ENCODE measurements at regions not wholly inside any gene's neighbourhood (a gene's known extent, or its start where the extent isn't known, plus 50 kb on each side); places are given as distances from the start of the nearest gene placed in this dataset.

DNA sequence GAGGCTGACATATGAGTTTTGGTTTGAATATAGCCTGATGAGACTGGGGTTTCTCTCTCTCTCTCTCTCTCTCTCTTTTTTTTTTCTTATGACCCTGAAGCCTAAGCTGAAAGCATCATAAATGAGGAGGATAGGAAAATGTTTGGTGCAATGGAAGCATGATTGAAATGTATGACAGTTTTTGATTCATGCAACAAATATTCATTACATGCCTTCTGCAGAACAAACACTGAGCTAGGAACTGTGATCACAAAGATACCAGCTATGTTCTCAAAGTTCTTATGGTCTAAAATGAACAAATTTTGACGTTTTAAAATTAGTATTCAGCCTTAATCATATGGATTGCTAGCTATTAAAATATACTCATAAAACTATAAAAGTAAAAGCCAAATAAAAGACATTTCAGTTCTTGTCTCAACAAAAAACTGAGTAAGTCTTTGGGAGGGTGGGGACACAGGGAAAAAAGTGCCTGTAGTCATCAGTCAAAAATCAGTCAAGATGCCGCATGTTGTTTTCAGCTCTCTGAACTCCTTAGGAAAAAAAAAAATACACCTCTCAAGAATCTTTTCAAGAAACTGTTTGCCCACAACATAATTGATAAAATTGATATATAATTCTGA, 57.2 kb downstream of the NKX6-1 start:
- Mint-ChIP-seq H3K27me3 (ENCODE audit: insufficient read depth, unreplicated experiment) (peaks cover 94% of the 10 kb centered on the region), H3K4me1 (ENCODE audit: insufficient read depth, unreplicated experiment) (no peaks in the 10 kb centered on the region), H3K36me3 (ENCODE audit: insufficient read depth, unreplicated experiment) (no peaks in the 10 kb centered on the region), H3K4me3 (ENCODE audit: unreplicated experiment) (no peak overlapping the region), H3K27ac (ENCODE audit: low read depth, unreplicated experiment) (no peak overlapping the region), H3K9me3 (ENCODE audit: unreplicated experiment) (no peaks in the 10 kb centered on the region)
- POLR2A ChIA-PET = interaction anchor here (0.7 kb wide), 1 partner anchor 8 kb away, joined by 3 read pairs; no protein-coding TSS in a partner anchor
- intact Hi-C loops (cut with micrococcal nuclease) = no loop called here
- CTCF ChIA-PET = interaction anchor here (1.5 to 2.8 kb wide), 2 partner anchors 10 to 671 kb away, joined by 5 to 20 read pairs; no protein-coding TSS in a partner anchor
- TF ChIP-seq, protein P1, sequence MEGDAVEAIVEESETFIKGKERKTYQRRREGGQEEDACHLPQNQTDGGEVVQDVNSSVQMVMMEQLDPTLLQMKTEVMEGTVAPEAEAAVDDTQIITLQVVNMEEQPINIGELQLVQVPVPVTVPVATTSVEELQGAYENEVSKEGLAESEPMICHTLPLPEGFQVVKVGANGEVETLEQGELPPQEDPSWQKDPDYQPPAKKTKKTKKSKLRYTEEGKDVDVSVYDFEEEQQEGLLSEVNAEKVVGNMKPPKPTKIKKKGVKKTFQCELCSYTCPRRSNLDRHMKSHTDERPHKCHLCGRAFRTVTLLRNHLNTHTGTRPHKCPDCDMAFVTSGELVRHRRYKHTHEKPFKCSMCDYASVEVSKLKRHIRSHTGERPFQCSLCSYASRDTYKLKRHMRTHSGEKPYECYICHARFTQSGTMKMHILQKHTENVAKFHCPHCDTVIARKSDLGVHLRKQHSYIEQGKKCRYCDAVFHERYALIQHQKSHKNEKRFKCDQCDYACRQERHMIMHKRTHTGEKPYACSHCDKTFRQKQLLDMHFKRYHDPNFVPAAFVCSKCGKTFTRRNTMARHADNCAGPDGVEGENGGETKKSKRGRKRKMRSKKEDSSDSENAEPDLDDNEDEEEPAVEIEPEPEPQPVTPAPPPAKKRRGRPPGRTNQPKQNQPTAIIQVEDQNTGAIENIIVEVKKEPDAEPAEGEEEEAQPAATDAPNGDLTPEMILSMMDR (IDR thresholded peaks at IDR 0.05; ENCODE audit: unreplicated experiment) = no peak
- BruUV-seq (replicated peaks) = no TSS peak
- no peak for DNase-seq (ENCODE audit: unreplicated experiment)

DNA sequence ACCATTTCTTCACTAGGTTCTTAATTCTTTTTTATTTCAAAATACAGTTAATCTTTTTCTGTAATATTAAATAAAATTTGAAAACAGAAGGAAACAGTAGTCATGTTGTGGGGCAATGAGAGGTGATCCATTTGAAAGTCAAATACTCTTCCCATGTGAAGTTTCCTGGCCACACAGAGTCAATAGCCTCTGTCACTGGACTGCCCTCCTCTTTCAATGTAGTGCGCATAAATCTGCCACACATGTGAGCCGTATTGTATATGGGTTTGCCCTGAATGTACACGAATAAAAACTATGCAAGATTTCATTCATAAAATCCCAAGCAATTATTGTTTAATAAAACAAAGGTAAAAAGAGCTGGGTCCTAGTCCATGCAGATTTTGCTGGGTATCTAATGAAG, 59.1 kb downstream of the NKX6-1 start:
- H3K36me3 Mint-ChIP-seq (ENCODE audit: insufficient read depth, unreplicated experiment) = no peaks in the 10 kb centered on the region
- ChIA-PET POLR2A (no interaction called here), CTCF (interaction anchor here (2.8 kb wide), 1 partner anchor 11 kb away, joined by 20 read pairs; no protein-coding TSS in a partner anchor)
- intact Hi-C loops (cut with micrococcal nuclease) = no loop called here
- no peak overlapping the region for H3K4me3 Mint-ChIP-seq (ENCODE audit: unreplicated experiment)
- no TSS peak for BruUV-seq (replicated peaks)
- no peak overlapping the region for H3K27ac Mint-ChIP-seq (ENCODE audit: low read depth, unreplicated experiment)
- no peak for DNase-seq (ENCODE audit: unreplicated experiment)
- peaks cover 94% of the 10 kb centered on the region for H3K27me3 Mint-ChIP-seq (ENCODE audit: insufficient read depth, unreplicated experiment)
- TF ChIP-seq, protein P1 (IDR thresholded peaks at IDR 0.05; ENCODE audit: unreplicated experiment) = no peak
- H3K4me1 Mint-ChIP-seq (ENCODE audit: insufficient read depth, unreplicated experiment) = no peaks in the 10 kb centered on the region
- no peaks in the 10 kb centered on the region for H3K9me3 Mint-ChIP-seq (ENCODE audit: unreplicated experiment)

DNA sequence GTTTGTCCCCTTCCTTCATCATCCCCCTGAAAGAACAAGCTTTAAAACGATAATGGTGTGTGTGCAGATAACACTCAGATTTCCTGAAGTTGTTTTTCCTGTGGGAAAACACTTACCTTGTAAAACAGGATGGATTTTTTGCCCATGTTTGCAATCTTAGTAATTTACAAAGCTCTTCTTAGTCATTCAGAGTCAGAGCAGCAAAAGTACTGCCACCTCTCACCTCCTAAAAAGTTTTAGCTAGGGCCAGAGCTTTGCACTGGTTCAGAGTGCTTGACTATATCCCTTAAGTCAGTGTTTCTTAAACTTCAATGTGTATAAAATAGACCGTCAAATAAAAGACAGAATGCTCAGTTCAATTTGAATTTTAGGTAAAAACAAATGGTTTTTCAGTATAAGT, 62.3 kb downstream of the NKX6-1 start:
- no peak for DNase-seq (ENCODE audit: unreplicated experiment)
- Mint-ChIP-seq H3K27me3 (ENCODE audit: insufficient read depth, unreplicated experiment) (peaks cover 85% of the 10 kb centered on the region), H3K27ac (ENCODE audit: low read depth, unreplicated experiment) (no peak overlapping the region), H3K4me3 (ENCODE audit: unreplicated experiment) (no peak overlapping the region), H3K9me3 (ENCODE audit: unreplicated experiment) (no peaks in the 10 kb centered on the region), H3K4me1 (ENCODE audit: insufficient read depth, unreplicated experiment) (peaks cover 6% of the 10 kb centered on the region), H3K36me3 (ENCODE audit: insufficient read depth, unreplicated experiment) (no peaks in the 10 kb centered on the region)
- ChIA-PET CTCF (interaction anchor here (1.2 to 1.7 kb wide), 2 partner anchors 14 to 656 kb away, joined by 3 to 4 read pairs; no protein-coding TSS in a partner anchor), POLR2A (interaction anchor here (1.4 kb wide), 1 partner anchor 25 kb away, joined by 4 read pairs; no protein-coding TSS in a partner anchor)
- TF ChIP-seq, protein P1 (IDR thresholded peaks at IDR 0.05; ENCODE audit: unreplicated experiment) = no peak
- BruUV-seq (replicated peaks) = no TSS peak
- intact Hi-C loops (cut with micrococcal nuclease) = no loop called here

DNA sequence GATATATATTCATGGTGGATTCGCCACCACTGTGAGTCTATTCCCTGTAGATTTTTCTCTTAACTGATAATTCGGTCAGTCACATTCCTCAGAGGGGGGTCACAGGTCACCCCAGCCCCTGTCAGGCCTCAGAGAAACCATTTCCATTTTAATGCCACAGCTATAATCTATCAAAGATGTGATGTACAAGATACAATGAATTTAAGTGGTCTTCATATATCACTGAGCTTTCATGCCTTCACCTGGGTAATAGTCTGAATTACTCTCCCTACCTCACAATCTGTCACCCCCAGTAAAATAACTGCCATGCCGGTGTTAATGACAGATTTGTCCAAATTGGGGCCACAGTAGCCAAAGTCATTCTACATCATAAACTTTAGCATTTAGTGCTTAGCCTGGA, 64.7 kb downstream of the NKX6-1 start:
- no peak overlapping the region for H3K27ac Mint-ChIP-seq (ENCODE audit: low read depth, unreplicated experiment)
- TF ChIP-seq, protein P1 (IDR thresholded peaks at IDR 0.05; ENCODE audit: unreplicated experiment) = no peak
- CTCF ChIA-PET = interaction anchor here (1.0 to 1.2 kb wide), 3 partner anchors 17 to 65 kb away, joined by 3 to 5 read pairs (median 5); no protein-coding TSS in a partner anchor
- no peaks in the 10 kb centered on the region for H3K9me3 Mint-ChIP-seq (ENCODE audit: unreplicated experiment)
- no peak for DNase-seq (ENCODE audit: unreplicated experiment)
- H3K4me1 Mint-ChIP-seq (ENCODE audit: insufficient read depth, unreplicated experiment) = peaks cover 6% of the 10 kb centered on the region
- no peak overlapping the region for H3K4me3 Mint-ChIP-seq (ENCODE audit: unreplicated experiment)
- peaks cover 70% of the 10 kb centered on the region for H3K27me3 Mint-ChIP-seq (ENCODE audit: insufficient read depth, unreplicated experiment)
- BruUV-seq (replicated peaks) = no TSS peak
- POLR2A ChIA-PET = no interaction called here
- H3K36me3 Mint-ChIP-seq (ENCODE audit: insufficient read depth, unreplicated experiment) = no peaks in the 10 kb centered on the region
- intact Hi-C loops (cut with micrococcal nuclease) = no loop called here

Measured in MCF 10A (cell line).